HepG2 (cell line): ENCODE measurements at regions not wholly inside any gene's neighbourhood (a gene's known extent, or its start where the extent isn't known, plus 50 kb on each side); places are given as distances from the start of the nearest gene placed in this dataset.

Experiments used
- ATAC-seq: fragments of 200-7000 bp; cut with Tn5 transposase; 3 replicates; pipeline ENCODE4 v1.9.1; 2020; ENCODE audit warnings: mild to moderate bottlenecking, moderate library complexity
- BruUV-seq: library from RNA; stranded (reverse); fragments of 400-500 nt; replicated peaks from 2 replicates; lab custom pipeline; 2021; lab: Mats Ljungman, UMichigan
- CTCF ChIA-PET: fragments of 300-600 bp; formaldehyde crosslinking; extraction: SDS; loops from one replicate; lab custom pipeline; 2021; ENCODE audit warnings: low total read pairs, inconsistent platforms, low intra/inter-chr PET ratio; lab: Yijun Ruan, JAX
- POLR2A ChIA-PET: fragments of 350-600 bp; sonication (Branson Sonifier 250); formaldehyde crosslinking; loops from one replicate; lab custom pipeline; 2020; ENCODE audit warnings: antibody characterized with exemption, inconsistent platforms; lab: Yijun Ruan, JAX
- DNase-seq: peaks from one replicate; pipeline ENCODE4 v3.0.0-alpha.2; 2015; ENCODE audit warnings: low spot score
- FAIRE-seq: peaks from 3 replicates; lab custom pipeline; 2011; peaks lifted over from hg19 to GRCh38; lab: Jason Lieb, UNC
- H2AFZ ChIP-seq: one replicate; pipeline ENCODE4 v1.6.1; 2011; ENCODE audit warnings: low read length, inconsistent platforms
- H3K27ac ChIP-seq: fragments of 300-600 bp; 3 replicates; pipeline ENCODE4 v1.8.0; 2011; ENCODE audit warnings: mixed run types, mild to moderate bottlenecking, mixed read lengths, low read length, inconsistent platforms; ENCODE audit not compliant: insufficient read depth; ENCODE audit errors: extremely low read length
- H3K27me3 ChIP-seq, 2 experiments: fragments of 200-600 bp in 1 of 2; 2 replicates in 1 of 2; 3 replicates in 1 of 2; pipeline versions ENCODE4 v1.6.0 to v1.8.0; 2011; ENCODE audit warnings: low read length in 2 of 2, mild to moderate bottlenecking in 2 of 2, moderate library complexity in 2 of 2, inconsistent platforms in 1 of 2; ENCODE audit not compliant: insufficient read depth in 2 of 2, control insufficient read depth in 1 of 2
- H3K36me3 ChIP-seq, 2 experiments: fragments of 200-600 bp in 1 of 2; replicated peaks in 1 of 2; 2 replicates in 1 of 2; 3 replicates in 1 of 2; pipeline versions ENCODE4 v1.5.1 to v1.8.0; 2011; ENCODE audit warnings: low read length in 2 of 2, inconsistent platforms in 1 of 2; ENCODE audit not compliant: insufficient read depth in 2 of 2, control insufficient read depth in 1 of 2
- H3K4me1 ChIP-seq: 2 replicates; pipeline ENCODE4 v1.5.1; 2012; ENCODE audit warnings: low read length, inconsistent platforms; ENCODE audit not compliant: insufficient read depth
- H3K4me2 ChIP-seq: 2 replicates; pipeline ENCODE4 v1.6.0; 2011; ENCODE audit warnings: low read depth, low read length, inconsistent platforms
- H3K4me3 ChIP-seq, 3 experiments: fragments of 200-600 bp in 1 of 3; sonication (generic), shearing (Covaris generic) in 1 of 3; replicated peaks in 1 of 3; 2 replicates each; pipeline ENCODE4 v1.5.1; 2011 to 2016; ENCODE audit warnings: low read length in 3 of 3, inconsistent platforms in 2 of 3, low read depth in 2 of 3, mild to moderate bottlenecking in 2 of 3, control low read depth in 1 of 3, mixed read lengths in 1 of 3; ENCODE audit not compliant: insufficient read depth in 1 of 3
- H3K79me2 ChIP-seq: one replicate; pipeline ENCODE4 v1.6.1; 2011; ENCODE audit warnings: low read length, inconsistent platforms; ENCODE audit not compliant: insufficient read depth
- H3K9ac ChIP-seq: 2 replicates; pipeline ENCODE4 v1.6.0; 2011; ENCODE audit warnings: mild to moderate bottlenecking, low read depth, low read length, inconsistent platforms; ENCODE audit not compliant: insufficient read depth
- H3K9me3 ChIP-seq: 2 replicates; pipeline ENCODE4 v1.5.1; 2012; ENCODE audit warnings: mild to moderate bottlenecking, low read length
- H4K20me1 ChIP-seq: 2 replicates; pipeline ENCODE4 v1.6.0; 2011; ENCODE audit warnings: inconsistent platforms, mild to moderate bottlenecking, low read length, moderate library complexity; ENCODE audit not compliant: insufficient read depth
- GABPA ChIP-seq, 2 experiments: IDR thresholded peaks; 2 replicates each; pipeline ENCODE4 v1.6.1; 2011 to 2016; ENCODE audit warnings: low read depth in 2 of 2, low read length in 1 of 2, missing biosample characterization in 1 of 2, missing genetic modification characterization in 1 of 2
- HDAC2 ChIP-seq: sonication (generic); formaldehyde crosslinking; IDR thresholded peaks from 2 replicates; pipeline ENCODE4 v1.4.0; 2020; ENCODE audit warnings: missing genetic modification reagents
- HNRNPH1 ChIP-seq: fragments of 200-400 bp; formaldehyde crosslinking; optimal IDR thresholded peaks from 2 replicates; pipeline ENCODE3; 2017; ENCODE audit warnings: mild to moderate bottlenecking, low read depth, low read length
- MATR3 ChIP-seq: sonication (generic); formaldehyde crosslinking; IDR thresholded peaks from 2 replicates; pipeline ENCODE4 v1.4.0; 2020; ENCODE audit warnings: missing genetic modification reagents
- NAIF1 ChIP-seq: sonication (generic); formaldehyde crosslinking; IDR thresholded peaks from 2 replicates; pipeline ENCODE4 v1.5.0; 2020; ENCODE audit warnings: mild to moderate bottlenecking, missing genetic modification reagents, borderline replicate concordance
- RNF219 ChIP-seq: sonication (generic); formaldehyde crosslinking; IDR thresholded peaks from 2 replicates; pipeline ENCODE4 v1.5.0; 2020; ENCODE audit warnings: mild to moderate bottlenecking, missing genetic modification reagents
- SMAD9 ChIP-seq: sonication (generic); formaldehyde crosslinking; IDR thresholded peaks from 2 replicates; pipeline ENCODE4 v1.5.1; 2020; ENCODE audit warnings: mild to moderate bottlenecking, missing genetic modification reagents
- ZMAT5 ChIP-seq: sonication (generic); formaldehyde crosslinking; IDR thresholded peaks from 2 replicates; pipeline ENCODE4 v1.5.0; 2020; ENCODE audit warnings: mild to moderate bottlenecking, low read depth, missing genetic modification reagents, borderline replicate concordance
- ZNF33B ChIP-seq: sonication (generic); formaldehyde crosslinking; IDR thresholded peaks from 2 replicates; pipeline ENCODE4 v1.5.1; 2020; ENCODE audit warnings: mild to moderate bottlenecking, missing genetic modification reagents
- ZNF557 ChIP-seq: sonication (generic); formaldehyde crosslinking; IDR thresholded peaks from 2 replicates; pipeline ENCODE4 v1.4.0; 2020; ENCODE audit warnings: missing genetic modification reagents
- WGBS: methylation state at CpG from one replicate; pipeline ENCODE4 v1.1.6; 2017; ENCODE audit warnings: low lambda C conversion rate; 5-methylcytosine and 5-hydroxymethylcytosine counted together
- in situ Hi-C: cut with HindIII; loops from 2 replicates; pipeline ENCODE4 v1.10.0; 2017; ENCODE audit warnings: low pct_unique_long_range_greater_than_20kb; ENCODE audit not compliant: extremely low pct_ligation_motif_present
- intact Hi-C: fragments of 100-400 bp; cut with micrococcal nuclease; formaldehyde crosslinking; loops from one replicate; pipeline ENCODE4 v1.10.0; 2022; ENCODE audit not compliant: unreplicated experiment

- H3K4me1 ChIP-seq: no peaks in the 10 kb centered on the region
- H3K79me2 ChIP-seq: no peaks in the 10 kb centered on the region
- FAIRE-seq (no peak), DNase-seq (no peak), ATAC-seq (no peak)
- 36% methylated on average over 2 of the region's 2 CpGs for WGBS
- H2AFZ ChIP-seq: no peak overlapping the region
- H3K36me3 ChIP-seq: no peaks in the 10 kb centered on the region
- TF ChIP-seq HNRNPH1 (no peak), ZNF33B (CRISPR knock-in tag) (no peak), NAIF1 (CRISPR knock-in tag) (no peak), ZMAT5 (CRISPR knock-in tag) (no peak), SMAD9 (CRISPR knock-in tag) (no peak), RNF219 (CRISPR knock-in tag) (no peak), GABPA (IDR thresholded peaks at IDR 0.05; ENCODE audit: low read depth, low read length) (no peak), GABPA (CRISPR knock-in tag; IDR thresholded peaks at IDR 0.05; ENCODE audit: low read depth) (no peak), MATR3 (CRISPR knock-in tag) (no peak), HDAC2 (CRISPR knock-in tag) (no peak), ZNF557 (CRISPR knock-in tag) (no peak)
- no peaks in the 10 kb centered on the region for H3K27me3 ChIP-seq
- ChIA-PET POLR2A (no interaction called here), CTCF (no interaction called here)
- H3K4me2 ChIP-seq: no peak overlapping the region
- intact Hi-C loops: no loop called here
- no peak overlapping the region for H3K27ac ChIP-seq
- no peaks in the 10 kb centered on the region for H3K9me3 ChIP-seq
- no peak overlapping the region for H3K9ac ChIP-seq
- no TSS peak for BruUV-seq
- no peaks in the 10 kb centered on the region for H4K20me1 ChIP-seq
- in situ Hi-C loops: no loop called here
- H3K4me3 ChIP-seq: no peak overlapping the region
Observed at GRCh38 chr2:185338104-185338503, 400.5 kb upstream of the FSIP2 start.
